GM19463 (cell line): ENCODE measurements at regions not wholly inside any gene's neighbourhood (a gene's known extent, or its start where the extent isn't known, plus 50 kb on each side); places are given as distances from the start of the nearest gene placed in this dataset.
"Not testable (repeated sequence)": the region's sequence is repeated elsewhere in the genome, so short reads cannot be mapped to it uniquely, and the experiment has no call there.

Experiments used
- ATAC-seq: cut with Tn5 transposase; IDR thresholded peaks from one replicate; pipeline ENCODE4 v1.9.1; 2021; ENCODE audit warnings: mild to moderate bottlenecking, moderate library complexity; ENCODE audit not compliant: unreplicated experiment

DNA sequence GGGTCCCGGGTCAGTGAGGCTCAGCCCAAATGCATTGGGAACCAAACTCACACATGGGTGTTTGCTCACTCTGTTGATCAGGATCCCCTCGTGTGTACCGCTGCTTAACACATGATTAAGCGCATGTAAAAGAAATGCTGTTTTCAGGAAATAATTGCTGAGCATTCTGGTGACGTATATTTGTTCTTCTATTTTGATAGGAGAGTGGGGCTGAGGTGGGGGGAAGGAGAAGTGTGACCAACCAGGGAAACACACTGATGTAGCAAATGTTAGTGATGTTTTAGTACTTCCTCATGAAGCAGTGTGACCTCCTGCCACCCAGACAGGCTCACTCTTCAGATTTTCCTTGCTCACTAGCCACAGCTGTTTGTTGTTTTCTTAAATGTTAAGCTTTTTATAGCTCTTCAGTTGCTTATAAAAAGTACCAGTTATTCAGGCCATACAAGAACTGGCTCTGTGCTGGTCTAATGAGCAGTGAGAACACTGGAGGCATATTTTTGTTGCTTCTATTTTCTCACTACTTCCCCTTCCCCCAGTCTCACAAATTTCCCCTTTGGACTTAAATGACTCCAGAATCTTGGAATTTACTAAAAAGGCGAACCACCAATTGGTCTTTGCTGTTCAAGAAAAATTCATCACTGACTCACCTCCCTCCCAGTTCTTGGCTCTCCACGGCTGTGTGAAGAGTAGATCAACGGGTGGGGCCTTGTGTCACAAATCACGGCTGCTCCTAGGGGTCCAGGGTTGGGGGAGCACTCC is 79.2 kb upstream of the BACH2 start:
- no peak for ATAC-seq

- no peak for ATAC-seq
Measured at GRCh38 chr6:90374201-90374600, 77.6 kb upstream of the BACH2 start.

GRCh38 chr6:90372885-90373284 is 76.2 kb upstream of the BACH2 start:
- no peak for ATAC-seq

- ATAC-seq: no peak
Measured at GRCh38 chr6:90372450-90372849, 75.8 kb upstream of the BACH2 start.

GRCh38 chr6:90370493-90370959 is 73.9 kb upstream of the BACH2 start:
- ATAC-seq: no peak

- no peak for ATAC-seq
Measured at GRCh38 chr6:90369651-90370050, 73.0 kb upstream of the BACH2 start.

DNA sequence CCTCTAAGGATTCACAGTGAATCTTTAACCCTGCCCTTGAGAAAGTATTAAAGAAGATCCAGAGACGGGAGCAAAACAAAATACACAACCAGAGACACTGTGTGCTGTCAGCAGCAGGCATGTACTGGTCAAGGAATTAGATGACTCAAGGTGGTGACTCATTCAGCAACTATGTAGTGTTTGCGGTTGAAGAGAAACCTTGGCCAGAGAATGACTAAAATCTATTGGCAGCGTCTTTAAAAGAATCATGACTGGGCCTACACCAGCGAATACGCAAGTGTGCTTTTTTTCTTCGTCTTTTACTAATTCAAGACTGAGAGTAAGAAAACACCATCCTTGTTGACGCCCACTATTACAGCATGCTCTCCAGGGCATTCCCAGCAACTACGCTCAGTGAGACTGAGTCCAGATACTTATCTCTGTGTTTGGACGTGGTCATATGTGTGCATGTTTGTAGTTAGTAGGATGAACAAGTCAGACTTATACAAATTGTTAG is 72.4 kb upstream of the BACH2 start:
- ATAC-seq: peak; percentile 100

DNA sequence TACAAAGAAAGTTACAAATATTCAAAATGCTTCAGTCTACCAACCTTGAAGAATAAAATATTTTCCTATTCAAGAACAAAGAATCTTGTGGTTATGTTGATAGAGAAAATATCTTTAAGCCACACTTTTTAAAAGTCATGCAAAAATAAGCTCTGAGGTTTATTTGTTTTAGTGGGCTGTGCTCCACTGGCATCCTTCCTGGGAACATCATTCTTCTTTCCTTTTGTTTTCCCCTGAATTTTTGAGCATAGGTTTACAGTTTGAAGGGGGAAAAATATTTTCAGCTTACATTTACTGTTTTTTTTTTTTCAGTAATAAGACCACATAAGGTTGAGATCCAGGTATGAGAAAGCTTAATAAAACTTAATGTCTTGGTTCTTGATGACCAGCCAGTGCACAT is 72.0 kb upstream of the BACH2 start:
- ATAC-seq: no peak

GRCh38 chr6:90368001-90368400 is 71.4 kb upstream of the BACH2 start:
- no peak for ATAC-seq

DNA sequence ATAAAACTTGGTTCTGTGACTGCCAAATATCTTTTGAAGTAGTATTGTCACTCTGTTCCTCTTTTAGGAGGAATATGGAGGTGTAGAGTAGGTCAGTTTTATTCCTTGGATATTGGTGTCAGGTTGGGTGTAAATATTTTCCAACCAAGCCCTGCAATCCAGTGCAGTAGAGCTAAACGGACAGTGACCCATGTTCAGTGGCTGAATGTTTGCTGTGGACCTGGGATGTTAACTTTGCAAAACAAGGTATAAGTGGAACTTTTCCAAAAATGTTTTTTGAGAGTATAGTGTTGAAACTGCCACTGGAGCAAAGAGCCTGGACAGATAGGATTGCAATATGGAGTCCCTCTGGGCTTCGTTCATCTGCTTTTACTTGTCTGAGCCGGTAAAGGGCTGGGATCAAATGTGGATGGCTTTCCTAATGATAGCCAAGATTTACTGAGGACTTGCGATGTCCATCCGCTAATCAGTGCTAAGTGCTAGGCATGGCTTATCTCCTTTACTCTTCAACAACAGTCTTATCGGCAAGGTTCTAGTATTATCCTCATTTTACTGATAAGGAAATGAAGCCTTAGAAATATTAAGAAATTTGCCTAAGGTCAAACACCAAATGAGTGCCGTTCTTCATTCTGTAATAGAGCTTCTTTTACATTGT is 69.0 kb upstream of the BACH2 start:
- ATAC-seq: no peak

DNA sequence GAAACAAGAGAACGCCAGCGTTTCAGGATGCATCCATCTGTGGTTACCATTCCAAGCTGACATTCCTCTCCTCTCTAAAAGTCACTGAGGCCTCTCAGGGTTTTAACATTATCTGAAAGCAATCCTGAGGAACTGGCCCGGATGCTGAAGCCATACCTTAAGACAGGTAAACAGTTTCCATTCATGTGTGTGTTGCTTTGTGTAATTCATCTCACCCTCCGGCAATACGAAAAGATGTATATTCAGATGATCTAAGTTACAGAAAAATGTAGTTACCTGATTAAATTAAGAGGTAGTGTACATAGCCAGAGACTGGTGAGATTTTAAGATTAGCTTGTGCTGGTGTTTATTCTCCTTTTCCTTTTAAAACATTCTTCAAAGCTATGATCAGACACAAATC is 68.4 kb upstream of the BACH2 start:
- no peak for ATAC-seq

GRCh38 chr6:90364286-90364685 is 67.6 kb upstream of the BACH2 start:
- no peak for ATAC-seq

DNA sequence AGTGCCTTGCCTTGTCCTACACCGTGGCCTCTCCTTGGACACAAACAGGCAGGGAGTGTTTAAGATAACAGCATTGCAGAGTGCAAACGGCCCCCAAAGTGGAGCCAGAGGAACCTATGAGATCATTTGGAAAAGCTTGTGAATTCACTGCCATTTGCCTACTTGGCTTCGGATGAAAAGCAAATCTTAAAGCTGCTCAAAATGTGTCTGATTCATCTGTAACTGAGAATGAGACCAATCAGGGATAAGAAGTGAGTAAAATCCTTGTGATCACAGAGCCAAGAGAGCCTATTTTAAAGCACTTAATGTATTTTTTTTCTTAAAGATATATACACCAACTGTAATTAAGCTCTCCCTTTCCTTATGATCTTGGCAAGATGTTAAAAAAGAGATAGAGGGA is 65.7 kb upstream of the BACH2 start:
- ATAC-seq: no peak

DNA sequence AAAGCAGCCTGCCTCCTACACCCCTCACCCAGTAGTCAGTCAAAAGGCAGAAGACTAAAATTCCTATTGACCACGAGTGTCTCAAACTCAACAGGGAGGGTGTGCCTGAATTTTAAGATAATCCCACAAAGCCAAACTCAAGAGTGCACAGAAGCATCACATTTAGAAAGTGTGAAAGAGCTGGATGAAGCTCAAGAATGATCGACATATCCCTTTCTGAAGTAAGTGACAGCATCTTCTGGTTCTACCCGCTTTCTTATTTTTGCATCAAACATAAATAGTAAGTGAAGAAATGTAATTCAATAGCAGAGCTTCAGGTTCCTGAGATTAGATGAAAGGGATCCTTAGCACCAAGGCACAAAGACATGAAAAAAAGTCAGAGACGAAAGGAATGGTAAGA is 64.5 kb upstream of the BACH2 start:
- no peak for ATAC-seq

- ATAC-seq: not testable (repeated sequence)
Measured at GRCh38 chr6:90358036-90358770, 61.6 kb upstream of the BACH2 start.

GRCh38 chr6:90356012-90356421 is 59.4 kb upstream of the BACH2 start:
- ATAC-seq: no peak

DNA sequence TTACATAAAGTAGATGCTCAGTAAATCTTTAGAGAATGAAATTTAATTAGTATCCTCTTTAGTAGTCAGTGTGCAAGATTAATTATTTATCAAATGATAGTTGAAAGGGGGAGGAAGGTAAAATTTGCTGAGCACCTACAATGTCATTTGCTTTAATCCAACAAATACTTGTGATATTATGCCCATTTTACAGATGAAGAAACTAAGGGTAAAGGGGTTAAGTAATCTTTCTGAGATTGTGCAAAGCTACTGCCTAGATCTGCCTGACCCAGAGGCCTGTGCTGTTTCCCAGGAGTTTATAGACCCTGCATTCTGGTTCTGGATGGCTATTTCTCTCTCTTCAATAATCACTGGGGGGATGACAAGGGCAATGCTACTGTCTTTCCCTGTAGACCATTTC is 58.3 kb upstream of the BACH2 start:
- no peak for ATAC-seq

DNA sequence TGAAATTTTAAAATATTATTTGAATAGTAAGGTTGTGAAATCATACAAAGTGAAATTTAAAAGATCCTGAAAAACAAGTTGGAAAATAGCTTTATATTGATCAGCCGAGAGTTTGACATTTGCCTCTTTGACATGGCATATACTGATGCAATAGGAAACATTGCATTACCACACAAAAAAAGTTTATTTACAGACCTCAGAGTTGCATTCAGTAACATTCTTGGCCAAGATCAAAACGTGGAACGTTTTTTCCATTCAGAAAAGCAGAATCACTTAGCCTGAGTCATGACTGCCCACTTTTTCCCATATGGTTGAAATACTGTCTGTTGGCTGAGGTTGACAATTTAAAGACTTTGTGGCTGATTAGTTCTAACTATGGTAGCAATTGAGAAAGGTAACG is 55.1 kb upstream of the BACH2 start:
- ATAC-seq: no peak

GRCh38 chr6:90350689-90351554 is 54.3 kb upstream of the BACH2 start:
- no peak for ATAC-seq

- ATAC-seq: no peak
Measured at GRCh38 chr6:90347411-90347851, 50.8 kb upstream of the BACH2 start.

- no peak for ATAC-seq
Measured at GRCh38 chr6:90346729-90347128, 50.1 kb upstream of the BACH2 start.
